Endothelial cell (in vitro differentiated cells): ENCODE measurements at regions not wholly inside any gene's neighbourhood (a gene's known extent, or its start where the extent isn't known, plus 50 kb on each side); places are given as distances from the start of the nearest gene placed in this dataset.
A peak's percentile ranks its signal among the peaks of the same experiment; 100 is the strongest.
"Not testable (repeated sequence)": the region's sequence is repeated elsewhere in the genome, so short reads cannot be mapped to it uniquely, and the experiment has no call there.

Experiments
- DNase-seq: peaks from one replicate; pipeline ENCODE4 v3.0.0; 2021; ENCODE audit warnings: low spot score
- H3K27ac Mint-ChIP-seq: one replicate; pipeline ENCODE4 v1.8.0; 2021; ENCODE audit warnings: mixed read lengths, inconsistent platforms; ENCODE audit not compliant: unreplicated experiment
- H3K27me3 Mint-ChIP-seq: one replicate; pipeline ENCODE4 v1.8.0; 2021; ENCODE audit warnings: mild to moderate bottlenecking, moderate library complexity, mixed read lengths, inconsistent platforms; ENCODE audit not compliant: unreplicated experiment
- H3K36me3 Mint-ChIP-seq: one replicate; pipeline ENCODE4 v1.8.0; 2021; ENCODE audit warnings: mild to moderate bottlenecking, low read depth, mixed read lengths, inconsistent platforms; ENCODE audit not compliant: unreplicated experiment
- H3K4me1 Mint-ChIP-seq: one replicate; pipeline ENCODE4 v1.8.0; 2021; ENCODE audit warnings: mild to moderate bottlenecking, mixed read lengths, inconsistent platforms; ENCODE audit not compliant: unreplicated experiment
- H3K4me3 Mint-ChIP-seq: one replicate; pipeline ENCODE4 v1.8.0; 2021; ENCODE audit warnings: mild to moderate bottlenecking, mixed read lengths, inconsistent platforms; ENCODE audit not compliant: unreplicated experiment
- H3K9me3 Mint-ChIP-seq: one replicate; pipeline ENCODE4 v1.8.0; 2021; ENCODE audit warnings: mixed read lengths, inconsistent platforms; ENCODE audit not compliant: unreplicated experiment
- TF ChIP-seq, protein P1 (sequence below): fragments of 200-600 bp; sonication (generic); IDR thresholded peaks from one replicate; pipeline ENCODE4 v1.5.0; 2021; ENCODE audit warnings: antibody characterized with exemption; ENCODE audit not compliant: unreplicated experiment

DNA sequence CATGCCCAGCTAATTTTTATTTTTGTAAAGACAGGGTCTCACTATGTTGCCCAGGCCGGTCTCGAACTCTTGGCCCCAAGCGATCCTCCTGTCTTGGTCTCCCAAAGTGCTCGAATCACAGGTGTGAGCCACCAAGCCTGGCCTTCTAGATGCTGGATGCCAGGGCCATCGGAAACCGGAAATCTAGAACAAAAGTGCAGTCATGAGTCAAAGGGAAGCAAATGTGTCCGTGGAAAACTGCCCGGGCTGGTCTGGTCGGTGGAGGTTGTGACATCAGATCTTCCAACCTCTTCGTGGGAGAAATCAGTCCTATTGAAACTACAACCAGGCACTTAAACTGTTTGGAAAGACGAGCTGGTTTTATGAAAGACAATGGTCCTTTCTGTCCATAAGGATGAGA, 92.3 kb upstream of the SHOX start:
- H3K4me3 Mint-ChIP-seq: no peak overlapping the region
- H3K4me1 Mint-ChIP-seq: no peaks in the 10 kb centered on the region
- H3K36me3 Mint-ChIP-seq: peaks cover 16% of the 10 kb centered on the region
- DNase-seq: no peak
- H3K9me3 Mint-ChIP-seq: peaks cover 39% of the 10 kb centered on the region
- peaks cover 2% of the 10 kb centered on the region for H3K27me3 Mint-ChIP-seq
- TF ChIP-seq, protein P1, sequence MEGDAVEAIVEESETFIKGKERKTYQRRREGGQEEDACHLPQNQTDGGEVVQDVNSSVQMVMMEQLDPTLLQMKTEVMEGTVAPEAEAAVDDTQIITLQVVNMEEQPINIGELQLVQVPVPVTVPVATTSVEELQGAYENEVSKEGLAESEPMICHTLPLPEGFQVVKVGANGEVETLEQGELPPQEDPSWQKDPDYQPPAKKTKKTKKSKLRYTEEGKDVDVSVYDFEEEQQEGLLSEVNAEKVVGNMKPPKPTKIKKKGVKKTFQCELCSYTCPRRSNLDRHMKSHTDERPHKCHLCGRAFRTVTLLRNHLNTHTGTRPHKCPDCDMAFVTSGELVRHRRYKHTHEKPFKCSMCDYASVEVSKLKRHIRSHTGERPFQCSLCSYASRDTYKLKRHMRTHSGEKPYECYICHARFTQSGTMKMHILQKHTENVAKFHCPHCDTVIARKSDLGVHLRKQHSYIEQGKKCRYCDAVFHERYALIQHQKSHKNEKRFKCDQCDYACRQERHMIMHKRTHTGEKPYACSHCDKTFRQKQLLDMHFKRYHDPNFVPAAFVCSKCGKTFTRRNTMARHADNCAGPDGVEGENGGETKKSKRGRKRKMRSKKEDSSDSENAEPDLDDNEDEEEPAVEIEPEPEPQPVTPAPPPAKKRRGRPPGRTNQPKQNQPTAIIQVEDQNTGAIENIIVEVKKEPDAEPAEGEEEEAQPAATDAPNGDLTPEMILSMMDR: no peak
- H3K27ac Mint-ChIP-seq: no peak overlapping the region

DNA sequence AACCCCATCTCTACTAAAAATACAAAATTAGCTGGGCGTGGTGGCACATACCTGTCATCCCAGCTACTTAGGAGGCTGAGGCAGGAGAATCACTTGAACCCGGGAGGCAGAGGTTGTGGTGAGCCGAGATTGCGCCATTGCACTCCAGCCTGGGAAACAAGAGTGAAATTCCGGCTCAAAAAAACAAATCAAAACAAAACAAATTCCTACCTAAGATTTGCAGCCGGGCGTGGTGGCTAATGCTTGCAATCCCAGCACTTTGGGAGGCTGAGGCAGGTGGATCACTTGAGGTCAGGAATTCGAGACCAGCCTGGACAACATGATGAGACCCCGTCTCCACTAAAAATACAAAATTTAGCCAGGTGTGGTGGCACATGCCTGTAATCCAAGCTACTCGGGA, 89.6 kb upstream of the SHOX start:
- H3K4me3 Mint-ChIP-seq, H3K4me1 Mint-ChIP-seq, DNase-seq, H3K27me3 Mint-ChIP-seq, H3K27ac Mint-ChIP-seq: not testable (repeated sequence)
- Mint-ChIP-seq H3K36me3 (peaks cover 13% of the 10 kb centered on the region), H3K9me3 (peaks cover 37% of the 10 kb centered on the region)

DNA sequence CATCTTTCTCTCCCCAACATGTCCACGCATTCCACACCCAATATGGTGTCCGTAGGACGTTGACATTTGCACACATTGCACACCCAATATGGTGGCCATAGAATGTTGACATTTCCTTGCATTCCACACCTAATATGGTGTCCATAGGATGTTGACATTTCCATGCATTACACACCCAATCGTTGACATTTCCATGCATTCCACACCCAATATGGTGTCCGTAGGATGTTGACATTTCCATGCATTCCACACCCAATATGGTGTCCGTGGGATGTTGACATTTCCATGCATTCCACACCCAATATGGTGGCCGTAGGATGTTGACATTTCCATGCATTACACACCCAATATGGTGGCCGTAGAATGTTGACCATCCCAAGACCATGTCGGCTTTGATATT, 88.4 kb upstream of the SHOX start:
- H3K36me3 Mint-ChIP-seq: peaks cover 16% of the 10 kb centered on the region
- peaks cover 2% of the 10 kb centered on the region for H3K27me3 Mint-ChIP-seq
- H3K4me1 Mint-ChIP-seq: no peaks in the 10 kb centered on the region
- H3K4me3 Mint-ChIP-seq: no peak overlapping the region
- H3K27ac Mint-ChIP-seq: no peak overlapping the region
- DNase-seq: no peak
- peaks cover 38% of the 10 kb centered on the region for H3K9me3 Mint-ChIP-seq
- TF ChIP-seq, protein P1: no peak

DNA sequence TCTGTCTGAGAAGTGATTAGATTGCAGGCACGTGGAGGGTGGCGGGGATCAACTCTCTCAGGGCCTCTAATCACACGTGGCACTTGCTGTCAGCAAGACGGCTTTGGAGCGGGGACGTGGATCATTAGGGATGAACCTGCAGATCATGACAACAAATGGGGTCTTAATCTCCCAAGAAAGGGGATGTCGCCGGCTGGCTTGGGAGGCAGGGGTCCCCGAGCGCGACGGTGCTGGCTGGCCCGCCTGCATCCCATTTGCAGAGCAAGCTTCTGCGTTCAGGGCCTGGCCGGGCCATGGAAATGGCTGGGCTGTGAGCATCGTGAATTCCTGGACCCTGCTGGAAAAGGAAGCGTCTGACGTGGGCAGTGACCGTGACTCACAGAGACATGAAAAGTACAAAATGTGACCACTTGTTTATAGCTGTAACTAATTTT, 85.1 kb upstream of the SHOX start:
- no peak overlapping the region for H3K4me3 Mint-ChIP-seq
- H3K27me3 Mint-ChIP-seq: peaks cover 2% of the 10 kb centered on the region
- H3K4me1 Mint-ChIP-seq: no peaks in the 10 kb centered on the region
- H3K9me3 Mint-ChIP-seq: peaks cover 55% of the 10 kb centered on the region
- H3K27ac Mint-ChIP-seq: no peak overlapping the region
- no peak for DNase-seq
- TF ChIP-seq, protein P1: no peak
- H3K36me3 Mint-ChIP-seq: peaks cover 16% of the 10 kb centered on the region

DNA sequence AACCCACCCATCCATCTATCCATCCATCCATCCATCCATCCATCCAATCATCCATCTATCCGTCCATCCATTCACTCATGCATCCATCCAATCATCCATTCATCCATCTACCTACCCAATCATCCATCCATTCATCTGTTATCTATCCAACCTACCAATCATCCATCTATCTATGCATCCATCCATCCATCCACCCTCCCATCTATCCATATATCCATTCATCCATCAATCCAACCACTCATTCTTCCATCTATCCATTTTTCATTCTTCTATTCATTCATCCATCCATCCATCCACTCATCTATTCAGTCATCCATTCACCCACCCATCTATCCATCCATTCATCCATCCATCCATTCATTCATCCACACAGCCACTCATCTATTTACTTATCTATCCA, 80.1 kb upstream of the SHOX start:
- Mint-ChIP-seq H3K27me3 (peaks cover 10% of the 10 kb centered on the region), H3K27ac (no peak overlapping the region), H3K4me1 (no peaks in the 10 kb centered on the region), H3K9me3 (peaks cover 56% of the 10 kb centered on the region), H3K36me3 (peaks cover 33% of the 10 kb centered on the region), H3K4me3 (peak overlapping the region; percentile 2)
- TF ChIP-seq, protein P1: no peak
- no peak for DNase-seq

DNA sequence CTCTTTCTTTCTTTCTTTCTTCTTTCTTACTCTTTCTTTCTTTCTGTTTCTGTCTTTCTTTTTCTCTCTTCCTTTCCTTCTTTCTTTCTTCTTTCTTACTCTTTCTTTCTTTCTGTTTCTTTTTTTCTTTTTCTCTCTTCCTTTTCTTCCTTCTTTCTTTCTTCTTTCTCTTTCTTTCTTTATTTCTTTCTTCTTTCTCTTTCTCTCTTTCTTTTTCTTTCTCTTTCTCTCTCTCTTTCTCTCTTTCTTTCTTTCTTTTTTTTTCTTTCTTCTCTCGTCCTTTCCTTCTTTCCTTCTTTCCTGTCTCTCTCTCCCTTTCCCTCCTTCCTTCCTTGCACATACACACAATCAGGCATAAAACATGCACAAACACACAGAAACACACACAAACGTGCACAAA, 79.3 kb upstream of the SHOX start:
- peaks cover 58% of the 10 kb centered on the region for H3K9me3 Mint-ChIP-seq
- TF ChIP-seq, protein P1: no peak

More for the DNA sequence above, 79.3 kb upstream of the SHOX start:
- Mint-ChIP-seq H3K27me3 (peaks cover 10% of the 10 kb centered on the region), H3K4me1 (no peaks in the 10 kb centered on the region), H3K27ac (no peak overlapping the region), H3K4me3 (no peak overlapping the region), H3K36me3 (peaks cover 33% of the 10 kb centered on the region)
- no peak for DNase-seq
